ENCODE measurements at regions not wholly inside any gene's neighbourhood (a gene's known extent, or its start where the extent isn't known, plus 50 kb on each side); places are given as distances from the start of the nearest gene placed in this dataset.

DNA sequence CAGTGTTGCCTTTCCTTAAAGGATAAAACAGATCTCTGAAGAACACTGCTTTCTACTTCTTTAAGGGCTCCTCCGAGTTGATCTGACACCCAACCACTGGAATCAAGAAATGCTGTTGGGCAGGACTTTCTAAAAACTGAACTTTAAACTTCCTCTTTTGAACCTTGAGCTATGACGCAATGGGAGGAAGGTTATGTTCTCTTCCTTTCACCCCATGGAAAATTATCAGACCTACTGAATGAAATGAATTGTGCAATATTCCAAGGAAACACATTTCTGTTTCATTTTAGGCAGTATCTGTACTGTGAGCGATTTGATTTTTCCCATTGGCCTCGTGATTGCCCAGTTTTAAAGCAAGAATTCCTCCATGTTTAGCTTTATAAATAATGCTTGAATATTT is 206.0 kb upstream of the PRR16 start:
- Histone ChIP-seq H3K79me1 (ENCODE audit: low read length) (no peaks in the 10 kb centered on the region), H2BK15ac (replicated peaks; ENCODE audit: low read depth) (no peak overlapping the region), H3K9ac (ENCODE audit: low read length) (no peak overlapping the region), H3K56ac (ENCODE audit: low read length) (no peak overlapping the region), H4K5ac (ENCODE audit: low read length) (no peak overlapping the region), H4K8ac (ENCODE audit: low read depth, low read length) (no peak overlapping the region), H2AK5ac (ENCODE audit: low read length) (no peak overlapping the region), H3K4me3 (ENCODE audit: low read length) (no peak overlapping the region), H3K4ac (ENCODE audit: low read depth, low read length) (no peak overlapping the region), H3K18ac (ENCODE audit: low read length) (no peak overlapping the region), H3K27me3 (ENCODE audit: insufficient read depth, low read length, poor library complexity) (no peaks in the 10 kb centered on the region), H2BK5ac (ENCODE audit: low read length) (no peak overlapping the region), H3K79me2 (ENCODE audit: control insufficient read depth, insufficient read depth, low read length) (no peaks in the 10 kb centered on the region), H3K4me2 (ENCODE audit: low read length) (no peak overlapping the region), H3K36me3 (ENCODE audit: control insufficient read depth, insufficient read depth, low read length) (no peaks in the 10 kb centered on the region), H3K4me1 (ENCODE audit: control insufficient read depth, low read depth, low read length) (no peaks in the 10 kb centered on the region), H2BK120ac (ENCODE audit: low read depth, low read length) (no peak overlapping the region), H3K27ac (ENCODE audit: low read depth, low read length) (no peak overlapping the region), H3K23ac (ENCODE audit: low read length) (no peak overlapping the region)
- WGBS (ENCODE audit: extremely low coverage, insufficient coverage, low lambda C conversion rate), result no CpG with 5 or more reads among the region's 4 CpGs
- no peak for DNase-seq

DNA sequence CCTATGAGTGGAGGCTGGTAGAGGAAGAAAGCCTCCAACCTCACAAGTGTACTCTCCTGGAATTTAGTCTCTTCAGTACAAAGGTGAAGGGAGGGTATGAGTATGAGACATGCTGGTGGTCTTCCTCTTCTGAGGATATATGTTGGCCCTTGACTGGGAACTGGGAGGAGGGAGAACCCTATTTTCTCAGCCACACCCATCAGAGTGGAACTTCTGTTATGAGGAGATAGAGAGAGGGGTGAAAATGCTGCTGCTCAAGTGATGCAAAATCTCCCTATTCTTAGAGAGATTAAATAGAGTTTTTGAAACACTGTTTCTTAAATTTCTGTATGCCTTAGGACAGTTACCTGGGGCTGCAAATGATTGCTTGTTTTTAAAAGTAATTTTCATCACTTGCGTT is 203.4 kb upstream of the PRR16 start:
- Histone ChIP-seq H3K18ac (ENCODE audit: low read length) (no peak overlapping the region), H2AK5ac (ENCODE audit: low read length) (no peak overlapping the region), H3K27me3 (ENCODE audit: insufficient read depth, low read length, poor library complexity) (no peaks in the 10 kb centered on the region), H3K56ac (ENCODE audit: low read length) (no peak overlapping the region), H3K79me2 (ENCODE audit: control insufficient read depth, insufficient read depth, low read length) (no peaks in the 10 kb centered on the region), H4K8ac (ENCODE audit: low read depth, low read length) (no peak overlapping the region), H3K27ac (ENCODE audit: low read depth, low read length) (no peak overlapping the region), H2BK120ac (ENCODE audit: low read depth, low read length) (no peak overlapping the region), H4K5ac (ENCODE audit: low read length) (no peak overlapping the region), H3K9ac (ENCODE audit: low read length) (no peak overlapping the region), H3K4me3 (ENCODE audit: low read length) (no peak overlapping the region), H2BK15ac (replicated peaks; ENCODE audit: low read depth) (no peak overlapping the region), H3K4ac (ENCODE audit: low read depth, low read length) (no peak overlapping the region), H3K36me3 (ENCODE audit: control insufficient read depth, insufficient read depth, low read length) (no peaks in the 10 kb centered on the region), H3K79me1 (ENCODE audit: low read length) (no peaks in the 10 kb centered on the region), H2BK5ac (ENCODE audit: low read length) (no peak overlapping the region), H3K4me1 (ENCODE audit: control insufficient read depth, low read depth, low read length) (no peaks in the 10 kb centered on the region), H3K23ac (ENCODE audit: low read length) (no peak overlapping the region), H3K4me2 (ENCODE audit: low read length) (no peak overlapping the region)
- DNase-seq, result no peak
- no CpG with 5 or more reads among the region's 1 CpG for WGBS (ENCODE audit: extremely low coverage, insufficient coverage, low lambda C conversion rate)

DNA sequence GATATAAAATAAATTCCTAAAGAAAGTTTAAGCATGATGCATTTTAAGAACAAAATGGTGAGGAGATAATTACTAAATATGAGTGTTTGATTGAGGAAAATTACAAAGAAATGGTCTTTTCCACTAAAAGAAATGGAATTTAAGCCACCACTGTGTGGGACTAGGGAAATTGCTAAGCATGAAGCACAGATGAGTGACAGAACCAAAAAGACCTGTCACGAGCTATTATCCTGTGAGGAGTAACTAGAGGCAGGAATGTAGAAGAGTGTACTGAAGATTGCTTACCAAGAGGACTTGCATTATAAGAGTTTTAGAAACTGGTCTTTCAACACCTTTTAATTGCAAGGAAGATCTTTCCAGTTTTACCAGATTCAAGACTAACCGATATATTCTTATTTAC is 193.6 kb upstream of the PRR16 start:
- Histone ChIP-seq H3K36me3 (ENCODE audit: control insufficient read depth, insufficient read depth, low read length) (no peaks in the 10 kb centered on the region), H3K56ac (ENCODE audit: low read length) (no peak overlapping the region), H4K5ac (ENCODE audit: low read length) (no peak overlapping the region), H3K23ac (ENCODE audit: low read length) (no peak overlapping the region), H3K27ac (ENCODE audit: low read depth, low read length) (no peak overlapping the region), H3K18ac (ENCODE audit: low read length) (no peak overlapping the region), H2BK15ac (replicated peaks; ENCODE audit: low read depth) (no peak overlapping the region), H3K4me2 (ENCODE audit: low read length) (no peak overlapping the region), H3K4me3 (ENCODE audit: low read length) (no peak overlapping the region), H4K8ac (ENCODE audit: low read depth, low read length) (no peak overlapping the region), H2AK5ac (ENCODE audit: low read length) (no peak overlapping the region), H3K79me1 (ENCODE audit: low read length) (no peaks in the 10 kb centered on the region), H3K4ac (ENCODE audit: low read depth, low read length) (no peak overlapping the region), H3K79me2 (ENCODE audit: control insufficient read depth, insufficient read depth, low read length) (no peaks in the 10 kb centered on the region), H2BK5ac (ENCODE audit: low read length) (no peak overlapping the region), H3K27me3 (ENCODE audit: insufficient read depth, low read length, poor library complexity) (no peaks in the 10 kb centered on the region), H3K9ac (ENCODE audit: low read length) (no peak overlapping the region), H3K4me1 (ENCODE audit: control insufficient read depth, low read depth, low read length) (no peaks in the 10 kb centered on the region), H2BK120ac (ENCODE audit: low read depth, low read length) (no peak overlapping the region)
- DNase-seq, result no peak
- WGBS (ENCODE audit: extremely low coverage, insufficient coverage, low lambda C conversion rate), result no CpG with 5 or more reads among the region's 2 CpGs

DNA sequence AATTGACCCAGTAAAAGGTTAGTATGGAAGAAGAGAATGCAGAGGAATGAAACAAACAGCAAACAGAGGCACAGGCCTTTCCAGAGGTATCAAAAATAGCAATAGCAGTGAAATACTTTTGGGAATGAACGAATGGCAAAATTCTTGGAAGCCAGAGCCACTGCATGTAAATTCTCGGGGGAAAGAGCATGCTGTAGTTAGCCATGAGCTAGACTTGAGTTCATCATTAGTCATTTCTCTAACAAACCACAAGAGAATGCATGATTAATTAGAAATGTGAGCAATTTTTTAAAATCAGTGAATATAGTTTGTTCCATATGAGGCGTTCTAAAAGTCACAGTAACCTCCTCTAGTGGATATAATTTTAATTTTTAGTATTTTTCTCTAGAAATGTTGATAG is 170.3 kb upstream of the PRR16 start:
- no peaks in the 10 kb centered on the region for H3K79me2 ChIP-seq (ENCODE audit: control insufficient read depth, insufficient read depth, low read length)
- no peak overlapping the region for H3K4me3 ChIP-seq (ENCODE audit: low read length)
- H3K79me1 ChIP-seq (ENCODE audit: low read length), result no peaks in the 10 kb centered on the region
- no peak overlapping the region for H3K4me2 ChIP-seq (ENCODE audit: low read length)
- H2BK15ac ChIP-seq (replicated peaks; ENCODE audit: low read depth), result no peak overlapping the region
- no peak overlapping the region for H3K23ac ChIP-seq (ENCODE audit: low read length)
- no peak overlapping the region for H3K18ac ChIP-seq (ENCODE audit: low read length)
- no CpG with 5 or more reads among the region's 3 CpGs for WGBS (ENCODE audit: extremely low coverage, insufficient coverage, low lambda C conversion rate)
- no peak overlapping the region for H3K4ac ChIP-seq (ENCODE audit: low read depth, low read length)
- no peak overlapping the region for H2BK120ac ChIP-seq (ENCODE audit: low read depth, low read length)
- no peak overlapping the region for H2AK5ac ChIP-seq (ENCODE audit: low read length)
- no peak overlapping the region for H4K8ac ChIP-seq (ENCODE audit: low read depth, low read length)
- H3K9ac ChIP-seq (ENCODE audit: low read length), result no peak overlapping the region
- no peaks in the 10 kb centered on the region for H3K36me3 ChIP-seq (ENCODE audit: control insufficient read depth, insufficient read depth, low read length)
- no peaks in the 10 kb centered on the region for H3K4me1 ChIP-seq (ENCODE audit: control insufficient read depth, low read depth, low read length)
- no peak overlapping the region for H2BK5ac ChIP-seq (ENCODE audit: low read length)
- H4K5ac ChIP-seq (ENCODE audit: low read length), result no peak overlapping the region
- no peak overlapping the region for H3K27ac ChIP-seq (ENCODE audit: low read depth, low read length)
- no peak overlapping the region for H3K56ac ChIP-seq (ENCODE audit: low read length)
- no peak for DNase-seq
- H3K27me3 ChIP-seq (ENCODE audit: insufficient read depth, low read length, poor library complexity), result no peaks in the 10 kb centered on the region

DNA sequence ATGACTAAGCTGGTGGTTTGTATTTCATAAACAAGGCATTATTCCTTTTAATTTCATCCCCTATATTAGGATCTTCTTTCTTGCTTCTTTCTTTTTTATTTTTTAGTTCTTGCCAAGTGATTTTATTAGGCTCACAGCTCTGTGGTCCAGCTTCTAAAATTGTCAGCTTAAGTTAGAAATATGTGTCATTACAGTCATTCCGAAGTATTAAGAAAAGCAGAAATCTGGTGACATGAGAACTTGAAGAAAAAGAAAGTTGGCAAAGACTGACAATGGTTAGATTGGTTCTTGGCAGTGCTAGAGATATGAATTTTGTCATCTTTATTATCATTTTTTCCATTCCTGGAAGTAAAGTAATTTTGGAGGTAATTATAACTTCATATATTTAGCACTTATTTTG is 166.5 kb upstream of the PRR16 start:
- Histone ChIP-seq H3K18ac (ENCODE audit: low read length) (no peak overlapping the region), H3K23ac (ENCODE audit: low read length) (no peak overlapping the region), H3K27ac (ENCODE audit: low read depth, low read length) (no peak overlapping the region), H2AK5ac (ENCODE audit: low read length) (no peak overlapping the region), H3K79me1 (ENCODE audit: low read length) (no peaks in the 10 kb centered on the region), H4K8ac (ENCODE audit: low read depth, low read length) (no peak overlapping the region), H3K4me3 (ENCODE audit: low read length) (no peak overlapping the region), H3K4me2 (ENCODE audit: low read length) (no peak overlapping the region), H3K4me1 (ENCODE audit: control insufficient read depth, low read depth, low read length) (no peaks in the 10 kb centered on the region), H3K36me3 (ENCODE audit: control insufficient read depth, insufficient read depth, low read length) (no peaks in the 10 kb centered on the region), H3K9ac (ENCODE audit: low read length) (no peak overlapping the region), H2BK5ac (ENCODE audit: low read length) (no peak overlapping the region), H3K27me3 (ENCODE audit: insufficient read depth, low read length, poor library complexity) (no peaks in the 10 kb centered on the region), H3K79me2 (ENCODE audit: control insufficient read depth, insufficient read depth, low read length) (no peaks in the 10 kb centered on the region), H2BK15ac (replicated peaks; ENCODE audit: low read depth) (no peak overlapping the region), H4K5ac (ENCODE audit: low read length) (no peak overlapping the region), H3K4ac (ENCODE audit: low read depth, low read length) (no peak overlapping the region), H2BK120ac (ENCODE audit: low read depth, low read length) (no peak overlapping the region), H3K56ac (ENCODE audit: low read length) (no peak overlapping the region)
- DNase-seq, result no peak
- WGBS (ENCODE audit: extremely low coverage, insufficient coverage, low lambda C conversion rate), result no CpG with 5 or more reads among the region's 1 CpG

DNA sequence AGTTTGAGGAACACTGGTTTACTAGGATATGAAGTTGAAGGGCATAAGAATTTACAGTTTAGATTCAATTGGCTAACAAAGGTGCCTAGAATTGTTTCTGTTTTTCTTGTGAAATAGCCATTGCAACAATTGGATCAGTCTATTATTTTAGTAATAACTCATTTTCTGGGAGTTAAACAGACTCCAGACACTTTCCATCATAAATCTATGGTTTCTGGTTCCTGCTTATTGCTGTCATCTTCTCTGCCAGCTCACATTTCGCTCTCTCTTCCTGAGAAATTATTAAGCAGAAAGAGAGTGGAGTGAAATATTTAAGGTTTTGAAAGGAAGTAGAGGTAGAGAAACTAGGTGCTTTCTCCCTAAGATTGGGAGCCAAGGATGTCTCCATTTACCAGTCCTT is 165.1 kb upstream of the PRR16 start:
- no peak overlapping the region for H3K18ac ChIP-seq (ENCODE audit: low read length)
- H2AK5ac ChIP-seq (ENCODE audit: low read length), result no peak overlapping the region
- H3K79me2 ChIP-seq (ENCODE audit: control insufficient read depth, insufficient read depth, low read length), result no peaks in the 10 kb centered on the region
- H4K5ac ChIP-seq (ENCODE audit: low read length), result no peak overlapping the region
- DNase-seq, result no peak
- no peak overlapping the region for H3K9ac ChIP-seq (ENCODE audit: low read length)
- no peaks in the 10 kb centered on the region for H3K27me3 ChIP-seq (ENCODE audit: insufficient read depth, low read length, poor library complexity)
- H3K4me2 ChIP-seq (ENCODE audit: low read length), result no peak overlapping the region
- no peak overlapping the region for H3K4ac ChIP-seq (ENCODE audit: low read depth, low read length)
- H3K23ac ChIP-seq (ENCODE audit: low read length), result no peak overlapping the region
- no peak overlapping the region for H4K8ac ChIP-seq (ENCODE audit: low read depth, low read length)
- H3K79me1 ChIP-seq (ENCODE audit: low read length), result no peaks in the 10 kb centered on the region
- H3K36me3 ChIP-seq (ENCODE audit: control insufficient read depth, insufficient read depth, low read length), result no peaks in the 10 kb centered on the region
- no peak overlapping the region for H2BK15ac ChIP-seq (replicated peaks; ENCODE audit: low read depth)
- no peak overlapping the region for H2BK5ac ChIP-seq (ENCODE audit: low read length)
- no peak overlapping the region for H2BK120ac ChIP-seq (ENCODE audit: low read depth, low read length)
- H3K27ac ChIP-seq (ENCODE audit: low read depth, low read length), result no peak overlapping the region
- H3K4me3 ChIP-seq (ENCODE audit: low read length), result no peak overlapping the region
- H3K56ac ChIP-seq (ENCODE audit: low read length), result no peak overlapping the region
- WGBS (ENCODE audit: extremely low coverage, insufficient coverage, low lambda C conversion rate), result no CpG with 5 or more reads among the region's 1 CpG
- H3K4me1 ChIP-seq (ENCODE audit: control insufficient read depth, low read depth, low read length), result no peaks in the 10 kb centered on the region

Data from mesendoderm (in vitro differentiated cells).